AG04449 (cell line): ENCODE measurements at regions not wholly inside any gene's neighbourhood (a gene's known extent, or its start where the extent isn't known, plus 50 kb on each side); places are given as distances from the start of the nearest gene placed in this dataset.

Experiments used
- CTCF ChIA-PET: fragments of 350-600 bp; formaldehyde crosslinking; extraction: SDS; loops from one replicate; lab custom pipeline; 2021; ENCODE audit warnings: antibody characterized with exemption; lab: Yijun Ruan, JAX
- POLR2A ChIA-PET: fragments of 400-600, 350-600 bp; formaldehyde crosslinking; extraction: SDS; loops from one replicate; lab custom pipeline; 2020; ENCODE audit warnings: antibody characterized with exemption, inconsistent platforms; lab: Yijun Ruan, JAX
- DNase-seq: peaks from one replicate; pipeline ENCODE4 v3.0.0-alpha.2; 2010; ENCODE audit warnings: low read depth, low spot score
- H3K4me3 ChIP-seq: 2 replicates; pipeline ENCODE4 v1.5.1; 2011; ENCODE audit warnings: low read depth, mild to moderate bottlenecking, control low read depth, low read length
- TF ChIP-seq, protein P1 (sequence below): IDR thresholded peaks from one replicate; pipeline ENCODE4 v1.5.1; 2011; ENCODE audit warnings: mild to moderate bottlenecking, moderate library complexity, low read length, control low read depth, inconsistent platforms; ENCODE audit not compliant: insufficient read depth; ENCODE audit errors: missing control alignments

DNA sequence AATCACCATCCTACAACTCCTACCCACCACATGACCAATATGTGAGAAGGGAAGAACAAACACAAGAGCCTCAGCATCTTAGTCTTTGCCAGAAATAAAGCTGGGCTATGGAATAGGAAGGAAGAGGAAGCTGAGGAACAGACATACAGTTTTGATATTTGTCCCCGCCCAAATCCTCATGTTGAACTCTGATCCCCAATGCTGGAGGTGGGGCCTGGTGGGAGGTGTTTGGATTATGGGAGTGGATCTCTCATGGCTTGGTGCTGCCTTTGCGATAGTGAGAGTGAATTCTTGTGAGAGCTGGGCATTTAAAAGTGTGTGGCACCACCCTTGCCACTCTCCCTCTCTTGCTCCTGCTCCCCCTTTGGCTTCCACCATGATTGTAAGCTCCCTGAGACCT, 52.4 kb upstream of the NLK start:
- TF ChIP-seq, protein P1, sequence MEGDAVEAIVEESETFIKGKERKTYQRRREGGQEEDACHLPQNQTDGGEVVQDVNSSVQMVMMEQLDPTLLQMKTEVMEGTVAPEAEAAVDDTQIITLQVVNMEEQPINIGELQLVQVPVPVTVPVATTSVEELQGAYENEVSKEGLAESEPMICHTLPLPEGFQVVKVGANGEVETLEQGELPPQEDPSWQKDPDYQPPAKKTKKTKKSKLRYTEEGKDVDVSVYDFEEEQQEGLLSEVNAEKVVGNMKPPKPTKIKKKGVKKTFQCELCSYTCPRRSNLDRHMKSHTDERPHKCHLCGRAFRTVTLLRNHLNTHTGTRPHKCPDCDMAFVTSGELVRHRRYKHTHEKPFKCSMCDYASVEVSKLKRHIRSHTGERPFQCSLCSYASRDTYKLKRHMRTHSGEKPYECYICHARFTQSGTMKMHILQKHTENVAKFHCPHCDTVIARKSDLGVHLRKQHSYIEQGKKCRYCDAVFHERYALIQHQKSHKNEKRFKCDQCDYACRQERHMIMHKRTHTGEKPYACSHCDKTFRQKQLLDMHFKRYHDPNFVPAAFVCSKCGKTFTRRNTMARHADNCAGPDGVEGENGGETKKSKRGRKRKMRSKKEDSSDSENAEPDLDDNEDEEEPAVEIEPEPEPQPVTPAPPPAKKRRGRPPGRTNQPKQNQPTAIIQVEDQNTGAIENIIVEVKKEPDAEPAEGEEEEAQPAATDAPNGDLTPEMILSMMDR, result no peak
- H3K4me3 ChIP-seq, result no peak overlapping the region
- ChIA-PET CTCF (no interaction called here), POLR2A (no interaction called here)
- DNase-seq, result no peak

DNA sequence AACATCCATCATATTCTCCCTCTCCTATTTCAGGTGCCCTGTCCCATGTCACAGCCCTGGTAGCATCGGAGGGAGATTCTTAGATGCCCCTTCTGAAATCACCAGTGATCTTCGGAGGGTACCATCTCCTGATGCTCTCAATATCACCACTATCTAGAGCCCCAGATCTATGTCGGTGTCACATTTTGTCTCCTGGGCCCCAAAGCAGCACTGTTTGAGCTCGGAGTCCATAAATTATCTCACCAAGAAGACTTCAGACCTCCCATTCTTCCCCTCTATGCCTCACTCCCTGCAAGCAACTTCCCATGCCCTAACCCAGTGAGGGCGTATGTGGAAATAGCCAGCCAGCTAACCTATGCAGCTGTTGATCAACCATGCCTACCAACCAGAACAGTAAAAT, 51.5 kb upstream of the NLK start:
- ChIA-PET CTCF (no interaction called here), POLR2A (no interaction called here)
- H3K4me3 ChIP-seq, result no peak overlapping the region
- TF ChIP-seq, protein P1, result no peak
- DNase-seq, result no peak

DNA sequence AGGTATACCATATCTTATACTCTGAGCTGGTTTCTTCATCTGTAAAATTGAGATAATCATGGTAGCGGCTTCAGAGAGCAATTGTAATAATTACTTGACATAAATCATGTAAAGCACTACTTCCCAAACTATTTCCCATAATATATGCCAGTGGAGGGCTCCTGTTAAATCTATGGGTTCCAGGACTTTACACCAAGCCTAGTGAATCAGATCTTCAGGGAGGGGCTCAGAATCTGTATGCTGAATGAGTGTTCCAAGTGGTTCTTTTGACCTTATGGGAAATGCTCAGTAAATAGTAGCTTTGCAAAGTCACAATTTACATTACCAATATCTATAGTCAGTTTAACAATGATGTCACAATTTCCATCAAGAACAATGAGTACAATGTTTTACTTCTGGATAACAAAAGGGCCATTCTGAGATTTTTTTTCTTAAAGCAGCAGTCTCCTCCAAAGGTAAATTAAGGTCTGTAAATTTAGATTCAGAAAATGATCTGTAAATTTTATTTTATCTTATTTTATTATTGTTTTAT, 50.9 kb upstream of the NLK start:
- H3K4me3 ChIP-seq, result no peak overlapping the region
- TF ChIP-seq, protein P1, result no peak
- POLR2A ChIA-PET, result no interaction called here
- no peak for DNase-seq
- CTCF ChIA-PET, result no interaction called here
